GM12878 (cell line): ENCODE measurements at regions not wholly inside any gene's neighbourhood (a gene's known extent, or its start where the extent isn't known, plus 50 kb on each side); places are given as distances from the start of the nearest gene placed in this dataset.

Experiments
- ATAC-seq: fragments of 200-7000 bp; cut with Tn5 transposase; 3 replicates; pipeline ENCODE4 v1.9.1; 2020; ENCODE audit warnings: mild to moderate bottlenecking, moderate library complexity
- BruUV-seq: library from RNA; stranded (reverse); fragments of 400-500 nt; replicated peaks from 2 replicates; lab custom pipeline; 2021; lab: Mats Ljungman, UMichigan
- CTCF ChIA-PET: fragments of 300-600 bp; sonication (Branson Sonifier 250); formaldehyde crosslinking; extraction: SDS; loops from one replicate; lab custom pipeline; 2021; ENCODE audit warnings: inconsistent platforms; lab: Yijun Ruan, JAX
- POLR2A ChIA-PET: fragments of 350-600 bp; formaldehyde crosslinking; extraction: SDS; loops from one replicate; lab custom pipeline; 2021; ENCODE audit warnings: inconsistent platforms; lab: Charles Lee
- RAD21 ChIA-PET: fragments of 300-600 bp; sonication (Branson Sonifier 250); formaldehyde crosslinking; loops from one replicate; lab custom pipeline; 2023; ENCODE audit warnings: antibody characterized with exemption; ENCODE audit not compliant: unreplicated experiment; lab: Charles Lee
- SMC1A ChIA-PET: fragments of 300-600 bp; sonication (Branson Sonifier 250); formaldehyde crosslinking; loops from one replicate; lab custom pipeline; 2023; ENCODE audit not compliant: unreplicated experiment, uncharacterized antibody; lab: Charles Lee
- DNase-seq: peaks from one replicate; pipeline ENCODE4 v3.0.0-alpha.2; 2011; ENCODE audit warnings: low read depth, low spot score
- FAIRE-seq: peaks from 3 replicates; lab custom pipeline; 2011; peaks lifted over from hg19 to GRCh38; lab: Jason Lieb, UNC
- H2AFZ ChIP-seq: 2 replicates; pipeline ENCODE4 v1.6.0; 2011; ENCODE audit warnings: low read depth, low read length, control low read depth; ENCODE audit not compliant: control insufficient read depth
- H3K27ac ChIP-seq: 2 replicates; pipeline ENCODE4 v1.5.1; 2011; ENCODE audit warnings: control low read depth; ENCODE audit not compliant: control insufficient read depth, insufficient read depth
- H3K27me3 ChIP-seq, 2 experiments: replicated peaks in 1 of 2; 2 replicates each; pipeline versions ENCODE4 v1.6.0 to v1.6.1; 2011; ENCODE audit warnings: low read length in 1 of 2; ENCODE audit not compliant: control insufficient read depth in 2 of 2, insufficient read depth in 2 of 2
- H3K36me3 ChIP-seq, 2 experiments: 2 replicates each; pipeline ENCODE4 v1.5.1; 2011; ENCODE audit warnings: low read length in 1 of 2; ENCODE audit not compliant: control insufficient read depth in 2 of 2, insufficient read depth in 2 of 2
- H3K4me1 ChIP-seq: 2 replicates; pipeline ENCODE4 v1.6.1; 2011; ENCODE audit warnings: mild to moderate bottlenecking, low read length, moderate library complexity, mixed read lengths; ENCODE audit not compliant: control insufficient read depth, insufficient read depth
- H3K4me2 ChIP-seq: 2 replicates; pipeline ENCODE4 v1.6.0; 2011; ENCODE audit warnings: control low read depth; ENCODE audit not compliant: control insufficient read depth, insufficient read depth
- H3K4me3 ChIP-seq: fragments of 200-600 bp; sonication (generic); 2 replicates; pipeline ENCODE4 v1.5.1; 2016
- H3K79me2 ChIP-seq: 2 replicates; pipeline ENCODE4 v1.6.0; 2011; ENCODE audit warnings: low read length; ENCODE audit not compliant: control insufficient read depth, insufficient read depth
- H3K9ac ChIP-seq: 2 replicates; pipeline ENCODE4 v1.8.0; 2011; ENCODE audit warnings: low read length, control low read depth, mixed read lengths; ENCODE audit not compliant: control insufficient read depth, insufficient read depth
- H3K9me3 ChIP-seq: replicated peaks from 3 replicates; pipeline ENCODE4 v1.5.1; 2011; ENCODE audit warnings: mild to moderate bottlenecking, low read length; ENCODE audit not compliant: control insufficient read depth, insufficient read depth
- H4K20me1 ChIP-seq: 2 replicates; pipeline ENCODE4 v1.6.0; 2011; ENCODE audit not compliant: control insufficient read depth, insufficient read depth
- HDGF ChIP-seq: fragments of 450-650 bp; IDR thresholded peaks from 2 replicates; pipeline ENCODE4 v1.6.1; 2016; ENCODE audit warnings: antibody characterized with exemption
- IRF3 ChIP-seq: fragments of 450-650 bp; IDR thresholded peaks from 2 replicates; pipeline ENCODE4 v1.6.1; 2014; ENCODE audit warnings: mild to moderate bottlenecking
- NFYA ChIP-seq: IDR thresholded peaks from 2 replicates; pipeline ENCODE4 v1.6.1; 2011; ENCODE audit warnings: low read depth, mild to moderate bottlenecking, low read length, improper control_type of control experiment, borderline replicate concordance
- PML ChIP-seq: IDR thresholded peaks from 2 replicates; pipeline ENCODE4 v1.6.1; 2012; ENCODE audit warnings: low read length, inconsistent platforms
- POU2F2 ChIP-seq: IDR thresholded peaks from 3 replicates; pipeline ENCODE4 v1.6.1; 2011; ENCODE audit warnings: low read depth, mild to moderate bottlenecking, low read length, borderline replicate concordance
- SUPT20H ChIP-seq: IDR thresholded peaks from 2 replicates; pipeline ENCODE4 v1.6.1; 2011; ENCODE audit warnings: low read depth, mild to moderate bottlenecking, low read length, moderate library complexity, borderline replicate concordance; ENCODE audit not compliant: control insufficient read depth
- ZBTB11 ChIP-seq: fragments of 450-650 bp; formaldehyde crosslinking; IDR thresholded peaks from 2 replicates; pipeline ENCODE4 v1.5.0; 2022; ENCODE audit warnings: mild to moderate bottlenecking, missing genetic modification characterization
- WGBS: methylation state at CpG from one replicate; pipeline ENCODE4 v1.1.6; 2016; ENCODE audit warnings: low lambda C conversion rate; ENCODE audit not compliant: insufficient replicate concordance, insufficient coverage; ENCODE audit errors: missing lambda C conversion rate; 5-methylcytosine and 5-hydroxymethylcytosine counted together
- in situ Hi-C: fragments of 300-500 bp; cut with MboI; formaldehyde crosslinking; loops from 9 replicates; pipeline ENCODE4 v1.14.3; 2018; ENCODE audit warnings: mixed read lengths
- intact Hi-C: fragments of 100-400 bp; cut with micrococcal nuclease; formaldehyde crosslinking; loops from one replicate; pipeline ENCODE4 v1.14.2; 2022; ENCODE audit not compliant: unreplicated experiment
- TF ChIP-seq, protein P1 (sequence below): fragments of 450-650 bp; formaldehyde crosslinking; IDR thresholded peaks from 2 replicates; pipeline ENCODE4 v1.4.0; 2022; ENCODE audit warnings: mild to moderate bottlenecking, moderate library complexity

DNA sequence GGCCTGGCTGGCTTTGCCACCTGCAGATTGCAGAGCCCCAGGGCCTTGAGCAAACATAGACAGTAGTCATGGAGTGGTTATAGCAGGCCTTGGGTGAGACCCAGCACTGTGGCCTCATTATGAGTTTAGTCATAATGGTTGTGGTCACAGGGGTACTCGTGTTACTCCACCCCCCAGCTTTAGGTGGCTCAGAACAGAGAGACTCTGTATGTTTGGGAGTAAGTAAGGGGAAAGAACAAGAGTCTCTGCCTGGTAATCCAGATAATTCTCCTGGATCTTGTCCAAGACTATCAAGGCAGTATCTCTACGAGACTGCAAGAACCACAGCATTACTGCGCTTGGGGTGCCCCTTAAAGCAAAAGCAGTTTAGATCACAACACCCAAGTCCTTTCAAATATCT is 62.3 kb upstream of the SCRG1 start:
- Histone ChIP-seq H3K79me2 (no peaks in the 10 kb centered on the region), H3K27ac (no peak overlapping the region), H3K36me3 (no peaks in the 10 kb centered on the region), H3K4me1 (no peaks in the 10 kb centered on the region), H3K4me3 (no peak overlapping the region), H3K9ac (no peak overlapping the region), H2AFZ (no peak overlapping the region), H4K20me1 (no peaks in the 10 kb centered on the region), H3K9me3 (no peaks in the 10 kb centered on the region), H3K4me2 (no peak overlapping the region), H3K27me3 (no peaks in the 10 kb centered on the region)
- ATAC-seq (no peak), FAIRE-seq (no peak), DNase-seq (no peak)
- RAD21 ChIA-PET, result no interaction called here
- in situ Hi-C loops, result no loop called here
- CTCF ChIA-PET, result no interaction called here
- no peak for TF ChIP-seq HDGF
- TF ChIP-seq NFYA, result no peak
- TF ChIP-seq POU2F2, result no peak
- TF ChIP-seq, protein P1, sequence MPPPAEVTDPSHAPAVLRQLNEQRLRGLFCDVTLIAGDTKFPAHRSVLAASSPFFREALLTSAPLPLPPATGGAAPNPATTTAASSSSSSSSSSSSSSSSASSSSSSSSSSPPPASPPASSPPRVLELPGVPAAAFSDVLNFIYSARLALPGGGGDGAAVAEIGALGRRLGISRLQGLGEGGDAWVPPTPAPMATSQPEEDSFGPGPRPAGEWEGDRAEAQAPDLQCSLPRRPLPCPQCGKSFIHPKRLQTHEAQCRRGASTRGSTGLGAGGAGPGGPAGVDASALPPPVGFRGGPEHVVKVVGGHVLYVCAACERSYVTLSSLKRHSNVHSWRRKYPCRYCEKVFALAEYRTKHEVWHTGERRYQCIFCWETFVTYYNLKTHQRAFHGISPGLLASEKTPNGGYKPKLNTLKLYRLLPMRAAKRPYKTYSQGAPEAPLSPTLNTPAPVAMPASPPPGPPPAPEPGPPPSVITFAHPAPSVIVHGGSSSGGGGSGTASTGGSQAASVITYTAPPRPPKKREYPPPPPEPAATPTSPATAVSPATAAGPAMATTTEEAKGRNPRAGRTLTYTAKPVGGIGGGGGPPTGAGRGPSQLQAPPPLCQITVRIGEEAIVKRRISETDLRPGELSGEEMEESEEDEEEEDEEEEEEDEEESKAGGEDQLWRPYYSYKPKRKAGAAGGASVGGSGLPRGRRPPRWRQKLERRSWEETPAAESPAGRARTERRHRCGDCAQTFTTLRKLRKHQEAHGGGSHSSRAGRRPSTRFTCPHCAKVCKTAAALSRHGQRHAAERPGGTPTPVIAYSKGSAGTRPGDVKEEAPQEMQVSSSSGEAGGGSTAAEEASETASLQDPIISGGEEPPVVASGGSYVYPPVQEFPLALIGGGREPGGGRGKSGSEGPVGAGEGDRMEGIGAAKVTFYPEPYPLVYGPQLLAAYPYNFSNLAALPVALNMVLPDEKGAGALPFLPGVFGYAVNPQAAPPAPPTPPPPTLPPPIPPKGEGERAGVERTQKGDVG, result no peak
- TF ChIP-seq ZBTB11 (CRISPR knock-in tag), result no peak
- TF ChIP-seq PML, result no peak
- no peak for TF ChIP-seq SUPT20H
- TF ChIP-seq IRF3, result no peak
- 38% methylated on average over 3 of the region's 3 CpGs for WGBS
- SMC1A ChIA-PET, result no interaction called here
- no TSS peak for BruUV-seq
- intact Hi-C loops, result no loop called here
- POLR2A ChIA-PET, result no interaction called here
